GM23338 (cell line): ENCODE measurements at regions not wholly inside any gene's neighbourhood (a gene's known extent, or its start where the extent isn't known, plus 50 kb on each side); places are given as distances from the start of the nearest gene placed in this dataset.
A peak's percentile ranks its signal among the peaks of the same experiment; 100 is the strongest.

Source experiments
- ATAC-seq: fragments of 200-7000 bp; cut with Tn5 transposase; 3 replicates; pipeline ENCODE4 v1.9.1; 2020
- DNase-seq: peaks from one replicate; pipeline ENCODE4 v3.0.0-alpha.2; 2015; ENCODE audit warnings: low spot score
- H2AFZ ChIP-seq: fragments of 200-600 bp; sonication (generic); 2 replicates; pipeline ENCODE4 v1.8.0; 2016; ENCODE audit warnings: antibody characterized with exemption, mild to moderate bottlenecking, moderate library complexity
- H3F3A ChIP-seq: fragments of 200-600 bp; sonication (generic); replicated peaks from 2 replicates; pipeline ENCODE4 v1.8.0; 2017; ENCODE audit warnings: antibody characterized with exemption, mixed run types, low read depth
- H3K27ac ChIP-seq: fragments of 200-600 bp; sonication (generic); 2 replicates; pipeline ENCODE4 v1.6.1; 2016; ENCODE audit warnings: low read depth
- H3K27me3 ChIP-seq: fragments of 200-600 bp; sonication (generic); 2 replicates; pipeline ENCODE4 v1.8.0; 2016; ENCODE audit warnings: mild to moderate bottlenecking, mixed run types, moderate library complexity; ENCODE audit not compliant: insufficient read depth
- H3K36me3 ChIP-seq: fragments of 200-600 bp; sonication (generic); 2 replicates; pipeline ENCODE4 v1.8.0; 2016; ENCODE audit warnings: mild to moderate bottlenecking; ENCODE audit not compliant: insufficient read depth
- H3K4me1 ChIP-seq: fragments of 200-600 bp; sonication (generic); 2 replicates; pipeline ENCODE4 v1.8.0; 2016; ENCODE audit warnings: mild to moderate bottlenecking, moderate library complexity; ENCODE audit not compliant: insufficient read depth
- H3K4me2 ChIP-seq: fragments of 200-600 bp; sonication (generic); 2 replicates; pipeline ENCODE4 v1.7.1; 2017; ENCODE audit warnings: mixed run types
- H3K4me3 ChIP-seq: fragments of 200-600 bp; sonication (generic); 2 replicates; pipeline ENCODE4 v1.6.1; 2016; ENCODE audit warnings: mixed run types
- H3K79me2 ChIP-seq: fragments of 200-600 bp; sonication (generic); replicated peaks from 2 replicates; pipeline ENCODE4 v1.8.0; 2017; ENCODE audit warnings: mild to moderate bottlenecking; ENCODE audit not compliant: insufficient read depth
- H3K9me2 ChIP-seq: fragments of 200-600 bp; sonication (generic); 2 replicates; pipeline ENCODE4 v1.8.0; 2017; ENCODE audit not compliant: insufficient read depth
- H4K20me1 ChIP-seq: fragments of 200-600 bp; sonication (generic); replicated peaks from 2 replicates; pipeline ENCODE4 v1.8.0; 2017; ENCODE audit warnings: mild to moderate bottlenecking; ENCODE audit not compliant: insufficient read depth
- H3K27ac Mint-ChIP-seq: 2 replicates; pipeline ENCODE4 v1.8.0; 2020; ENCODE audit warnings: inconsistent platforms, mild to moderate bottlenecking, moderate library complexity, mixed read lengths
- H3K27me3 Mint-ChIP-seq: 3 replicates; pipeline ENCODE4 v1.8.0; 2022; ENCODE audit warnings: low read depth, mild to moderate bottlenecking, moderate library complexity, mixed read lengths, inconsistent platforms; ENCODE audit not compliant: insufficient read depth, poor library complexity
- H3K36me3 Mint-ChIP-seq: 3 replicates; pipeline ENCODE4 v1.8.0; 2021; ENCODE audit warnings: low read depth, mild to moderate bottlenecking, inconsistent platforms, moderate library complexity, mixed read lengths
- H3K4me1 Mint-ChIP-seq: 3 replicates; pipeline ENCODE4 v1.8.0; 2020; ENCODE audit warnings: mild to moderate bottlenecking, inconsistent platforms, mixed read lengths
- H3K4me3 Mint-ChIP-seq: 3 replicates; pipeline ENCODE4 v1.8.0; 2021; ENCODE audit warnings: moderate library complexity, mild to moderate bottlenecking, inconsistent platforms, mixed read lengths
- H3K9me3 Mint-ChIP-seq: 3 replicates; pipeline ENCODE4 v1.8.0; 2020; ENCODE audit warnings: moderate library complexity, mild to moderate bottlenecking, inconsistent platforms, mixed read lengths
- CTCF ChIP-seq, 2 experiments: fragments of 200-600 bp in 1 of 2; sonication (generic) in 1 of 2; conservative IDR thresholded peaks; 2 replicates each; pipeline versions ENCODE4 v1.5.1 to v1.6.1; 2016 to 2017; ENCODE audit warnings: antibody characterized with exemption in 2 of 2, low read depth in 2 of 2, mild to moderate bottlenecking in 2 of 2, moderate library complexity in 1 of 2
- ETS1 ChIP-seq: IDR thresholded peaks from 2 replicates; pipeline ENCODE4 v1.6.1; 2016; ENCODE audit warnings: antibody characterized with exemption
- POLR2AphosphoS5 ChIP-seq: IDR thresholded peaks from 2 replicates; pipeline ENCODE4 v1.6.1; 2016; ENCODE audit warnings: antibody characterized with exemption, low read depth
- STAT1 ChIP-seq: IDR thresholded peaks from one replicate; pipeline ENCODE4 v1.6.1; 2016; ENCODE audit warnings: antibody characterized with exemption; ENCODE audit not compliant: unreplicated experiment
- ZNF462 ChIP-seq: fragments of 250-450 bp; sonication (Bioruptor Pico); IDR thresholded peaks from 2 replicates; pipeline ENCODE4 v1.5.0; 2020; ENCODE audit warnings: mild to moderate bottlenecking, moderate library complexity

- Mint-ChIP-seq H3K27me3 (no peaks in the 10 kb centered on the region), H3K4me3 (no peak overlapping the region), H3K36me3 (peaks cover 11% of the 10 kb centered on the region), H3K27ac (no peak overlapping the region), H3K9me3 (peaks cover 14% of the 10 kb centered on the region; the same call in 2 of the 3 replicates), H3K4me1 (no peaks in the 10 kb centered on the region)
- Histone ChIP-seq H3K4me1 (no peaks in the 10 kb centered on the region), H3F3A (no peaks in the 10 kb centered on the region), H4K20me1 (no peaks in the 10 kb centered on the region), H3K27ac (no peak overlapping the region), H3K27me3 (no peaks in the 10 kb centered on the region), H3K9me2 (peaks cover 8% of the 10 kb centered on the region; the same call in 1 of the 2 replicates), H2AFZ (peak overlapping the region; percentile 60; the same call in 1 of the 2 replicates), H3K4me3 (no peak overlapping the region), H3K36me3 (no peaks in the 10 kb centered on the region), H3K79me2 (no peaks in the 10 kb centered on the region), H3K4me2 (no peak overlapping the region)
- no peak for ATAC-seq
- no peak for DNase-seq
- TF ChIP-seq STAT1 (no peak), POLR2AphosphoS5 (no peak), CTCF (conservative IDR thresholded peaks at IDR 0.05; ENCODE audit: low read depth in 2 of 2) (peak in 1 of 2 experiments; percentile 46; a peak in 3 of 4 replicates), ETS1 (no peak), ZNF462 (CRISPR knock-in tag) (no peak)
Measured at GRCh38 chr14:62546862-62547474, 498.3 kb downstream of the KCNH5 start.
